ENCODE measurements at regions not wholly inside any gene's neighbourhood (a gene's known extent, or its start where the extent isn't known, plus 50 kb on each side); places are given as distances from the start of the nearest gene placed in this dataset.

GRCh38 chr1:204791453-204792353, 79.0 kb upstream of the NFASC start:
- Histone ChIP-seq H3K23ac (ENCODE audit: insufficient read length) (no peak overlapping the region), H2BK15ac (ENCODE audit: low read length) (no peak overlapping the region), H4K20me1 (replicated peaks in 1 of 2; ENCODE audit: control insufficient read depth in 1 of 2, insufficient read depth in 2 of 2, low read length in 2 of 2) (no peaks in the 10 kb centered on the region), H2BK20ac (ENCODE audit: low read length) (no peak overlapping the region), H3K56ac (replicated peaks; ENCODE audit: insufficient read length, low read depth, low read length) (no peak overlapping the region), H4K91ac (replicated peaks; ENCODE audit: insufficient read length, low read length) (no peak overlapping the region), H3K14ac (ENCODE audit: insufficient read length) (no peak overlapping the region), H3K27ac (ENCODE audit: low read depth, low read length) (no peak overlapping the region), H3K79me2 (ENCODE audit: control insufficient read depth in 1 of 2, insufficient read depth in 2 of 2, low read length in 2 of 2) (no peaks in the 10 kb centered on the region), H2AK5ac (ENCODE audit: low read depth, low read length) (no peak overlapping the region), H3K4me1 (replicated peaks in 1 of 4; ENCODE audit: control insufficient read depth in 3 of 4, insufficient read depth in 4 of 4, low read length in 3 of 4) (no peaks in the 10 kb centered on the region), H3K23me2 (ENCODE audit: low read depth, low read length) (no peaks in the 10 kb centered on the region), H3K9ac (replicated peaks in 1 of 4; ENCODE audit: extremely low read depth in 1 of 4, low read depth in 3 of 4, low read length in 3 of 4) (no peak overlapping the region), H3K79me1 (ENCODE audit: low read depth, low read length) (no peaks in the 10 kb centered on the region), H3K4me2 (ENCODE audit: insufficient read depth in 1 of 2, low read depth in 2 of 2, low read length in 2 of 2) (no peak overlapping the region), H2BK12ac (ENCODE audit: low read depth, low read length) (no peak overlapping the region), H2AFZ (ENCODE audit: low read length) (no peak overlapping the region), H4K8ac (ENCODE audit: extremely low read depth, insufficient read depth, low read length) (no peak overlapping the region), H2BK5ac (ENCODE audit: low read depth, low read length) (no peak overlapping the region), H3K18ac (ENCODE audit: extremely low read depth, low read length) (no peak overlapping the region), H3K4ac (replicated peaks; ENCODE audit: insufficient read length, low read depth, low read length) (no peak overlapping the region), H2BK120ac (replicated peaks; ENCODE audit: low read depth, low read length) (no peak overlapping the region), H3K27me3 (replicated peaks in 1 of 4; ENCODE audit: control insufficient read depth in 3 of 4, extremely low read depth in 1 of 4, insufficient read depth in 3 of 4, low read length in 3 of 4) (no peaks in the 10 kb centered on the region; a peak in 2 of 7 replicates), H4K5ac (ENCODE audit: insufficient read length, low read depth, low read length) (no peak overlapping the region), H3K36me3 (ENCODE audit: control insufficient read depth in 2 of 4, insufficient read depth in 4 of 4, low read length in 3 of 4) (no peaks in the 10 kb centered on the region), H3K9me3 (ENCODE audit: insufficient read depth in 2 of 2, low read depth in 1 of 2, low read length in 1 of 2) (no peaks in the 10 kb centered on the region), H3K4me3 (ENCODE audit: extremely low read depth in 1 of 4, insufficient read depth in 2 of 4, low read depth in 3 of 4, low read length in 4 of 4) (no peak overlapping the region)
- DNase-seq (ENCODE audit: low read depth in 1 of 2, low spot score in 2 of 2) (peak; percentile 79 to 95), FAIRE-seq (peak; percentile 85)
- CTCF ChIA-PET (ENCODE audit: partially characterized antibody) = interaction anchor here (0.6 to 12.4 kb wide), 79 partner anchors 9 to 1976 kb away, joined by 3 to 231 read pairs (median 4); no protein-coding TSS in a partner anchor
- POLR2A ChIA-PET (ENCODE audit: partially characterized antibody) = interaction anchor here (0.7 to 1.2 kb wide), 2 partner anchors 12 to 16 kb away, joined by 3 read pairs; no protein-coding TSS in a partner anchor
- WGBS, 2 experiments (ENCODE audit: extremely low coverage in 1 of 2, insufficient coverage in 1 of 2, insufficient read length in 1 of 2, insufficient replicate concordance in 2 of 2, low coverage in 1 of 2, low lambda C conversion rate in 2 of 2, missing lambda C conversion rate in 1 of 2) = 41% methylated on average over 15 of the region's 15 CpGs; no CpG with 5 or more reads in 1 of the 2 experiments
- TF ChIP-seq BACH1 (IDR thresholded peaks at IDR 0.05; ENCODE audit: low read length) (peak; percentile 76), RAD21 (IDR thresholded peaks at IDR 0.05 in 1 of 2, conservative IDR thresholded peaks at IDR 0.05 in 1 of 2; ENCODE audit: low read depth in 2 of 2, low read length in 2 of 2) (peak; percentile 47 to 62; a peak in 3 of 4 replicates), SP1 (IDR thresholded peaks at IDR 0.05; ENCODE audit: low read depth, low read length) (no peak), RNF2 (IDR thresholded peaks at IDR 0.05; ENCODE audit: borderline replicate concordance, low read depth, low read length, missing control alignments, poor library complexity, severe bottlenecking) (no peak), KDM5A (IDR thresholded peaks at IDR 0.05; ENCODE audit: low read length) (no peak)
- TF ChIP-seq, protein P1, sequence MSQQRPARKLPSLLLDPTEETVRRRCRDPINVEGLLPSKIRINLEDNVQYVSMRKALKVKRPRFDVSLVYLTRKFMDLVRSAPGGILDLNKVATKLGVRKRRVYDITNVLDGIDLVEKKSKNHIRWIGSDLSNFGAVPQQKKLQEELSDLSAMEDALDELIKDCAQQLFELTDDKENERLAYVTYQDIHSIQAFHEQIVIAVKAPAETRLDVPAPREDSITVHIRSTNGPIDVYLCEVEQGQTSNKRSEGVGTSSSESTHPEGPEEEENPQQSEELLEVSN (IDR thresholded peaks at IDR 0.05) = peak; percentile 63
- TF ChIP-seq, protein P2, sequence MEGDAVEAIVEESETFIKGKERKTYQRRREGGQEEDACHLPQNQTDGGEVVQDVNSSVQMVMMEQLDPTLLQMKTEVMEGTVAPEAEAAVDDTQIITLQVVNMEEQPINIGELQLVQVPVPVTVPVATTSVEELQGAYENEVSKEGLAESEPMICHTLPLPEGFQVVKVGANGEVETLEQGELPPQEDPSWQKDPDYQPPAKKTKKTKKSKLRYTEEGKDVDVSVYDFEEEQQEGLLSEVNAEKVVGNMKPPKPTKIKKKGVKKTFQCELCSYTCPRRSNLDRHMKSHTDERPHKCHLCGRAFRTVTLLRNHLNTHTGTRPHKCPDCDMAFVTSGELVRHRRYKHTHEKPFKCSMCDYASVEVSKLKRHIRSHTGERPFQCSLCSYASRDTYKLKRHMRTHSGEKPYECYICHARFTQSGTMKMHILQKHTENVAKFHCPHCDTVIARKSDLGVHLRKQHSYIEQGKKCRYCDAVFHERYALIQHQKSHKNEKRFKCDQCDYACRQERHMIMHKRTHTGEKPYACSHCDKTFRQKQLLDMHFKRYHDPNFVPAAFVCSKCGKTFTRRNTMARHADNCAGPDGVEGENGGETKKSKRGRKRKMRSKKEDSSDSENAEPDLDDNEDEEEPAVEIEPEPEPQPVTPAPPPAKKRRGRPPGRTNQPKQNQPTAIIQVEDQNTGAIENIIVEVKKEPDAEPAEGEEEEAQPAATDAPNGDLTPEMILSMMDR (IDR thresholded peaks at IDR 0.05; ENCODE audit: control extremely low read depth in 1 of 3, insufficient read depth in 1 of 3, low read depth in 1 of 3, low read length in 3 of 3) = peak; percentile 79 to 95 (median 91)
